Left kidney (tissue), 1 donor: ENCODE measurements at regions not wholly inside any gene's neighbourhood (a gene's known extent, or its start where the extent isn't known, plus 50 kb on each side); places are given as distances from the start of the nearest gene placed in this dataset.
A peak's percentile ranks its signal among the peaks of the same experiment; 100 is the strongest.
"Not testable (repeated sequence)": the region's sequence is repeated elsewhere in the genome, so short reads cannot be mapped to it uniquely, and the experiment has no call there.

Experiments
- DNase-seq: peaks from one replicate; pipeline ENCODE4 v3.0.0-alpha.2; 2013

DNA sequence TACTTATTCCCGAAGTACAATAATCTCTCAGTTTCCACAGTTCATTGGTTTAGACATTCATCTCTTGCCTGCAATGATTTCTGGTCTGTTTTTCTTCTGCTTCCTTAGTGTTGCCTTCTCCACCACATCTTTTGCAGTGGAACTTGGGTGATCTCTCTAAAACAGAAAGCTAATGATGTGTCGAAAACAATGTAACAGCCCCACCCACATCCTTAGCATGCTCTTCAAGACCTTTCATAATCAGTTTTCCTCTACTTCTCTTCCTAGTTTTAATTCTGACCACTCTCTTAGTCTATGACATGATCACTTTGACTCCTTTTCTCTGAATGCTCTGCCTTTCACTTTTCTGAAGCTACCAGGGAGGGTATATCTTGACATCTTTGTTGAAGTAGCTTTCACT, 1007.9 kb upstream of the CITED2 start:
- no peak for DNase-seq

GRCh38 chr6:140380427-140381218, 1006.2 kb upstream of the CITED2 start:
- DNase-seq, result no peak

GRCh38 chr6:140379919-140380318, 1005.5 kb upstream of the CITED2 start:
- DNase-seq, result no peak

- no peak for DNase-seq
Measured at GRCh38 chr6:140376209-140376608, 1001.8 kb upstream of the CITED2 start.

- not testable (repeated sequence) for DNase-seq
Measured at GRCh38 chr6:140373728-140374127, 999.3 kb upstream of the CITED2 start.

DNA sequence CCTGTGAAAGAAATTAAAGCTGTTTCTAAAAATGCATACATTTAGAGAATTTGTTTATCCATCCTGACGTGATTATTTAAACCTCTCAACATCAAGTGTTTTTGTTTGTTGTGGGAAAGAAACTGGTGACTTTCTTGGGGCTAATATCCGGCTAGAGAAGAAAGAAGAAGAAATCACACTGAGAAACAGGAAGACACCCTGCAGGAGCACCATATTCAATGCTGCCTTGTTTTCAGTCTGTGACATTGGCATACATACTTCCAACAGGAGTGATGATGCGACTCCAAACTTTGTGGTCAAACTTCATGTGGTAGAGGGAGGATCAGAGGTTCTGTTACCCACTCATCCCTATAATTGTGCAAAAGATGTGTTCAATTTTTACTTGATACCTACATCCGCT, 997.6 kb upstream of the CITED2 start:
- no peak for DNase-seq

- DNase-seq, result no peak
Measured at GRCh38 chr6:140370976-140371870, 996.8 kb upstream of the CITED2 start.

DNA sequence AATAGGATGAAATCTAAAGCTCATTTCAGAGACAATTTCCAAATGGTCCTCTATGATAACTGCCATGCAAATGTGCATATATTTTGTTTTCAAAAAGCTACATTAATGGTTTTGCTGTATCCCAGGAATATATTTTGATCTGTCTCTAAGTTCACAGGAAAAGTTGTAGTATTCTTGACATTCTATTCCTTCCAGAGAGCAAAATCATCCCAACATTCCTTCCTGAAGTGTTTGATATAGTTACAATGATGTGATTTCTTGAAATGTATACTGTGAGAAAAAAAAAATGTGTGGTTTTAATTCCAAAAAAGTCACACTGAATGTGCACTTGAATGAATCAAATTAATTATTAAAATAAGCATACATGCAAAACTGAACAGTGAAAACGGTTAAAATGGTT, 996.0 kb upstream of the CITED2 start:
- DNase-seq, result no peak

DNA sequence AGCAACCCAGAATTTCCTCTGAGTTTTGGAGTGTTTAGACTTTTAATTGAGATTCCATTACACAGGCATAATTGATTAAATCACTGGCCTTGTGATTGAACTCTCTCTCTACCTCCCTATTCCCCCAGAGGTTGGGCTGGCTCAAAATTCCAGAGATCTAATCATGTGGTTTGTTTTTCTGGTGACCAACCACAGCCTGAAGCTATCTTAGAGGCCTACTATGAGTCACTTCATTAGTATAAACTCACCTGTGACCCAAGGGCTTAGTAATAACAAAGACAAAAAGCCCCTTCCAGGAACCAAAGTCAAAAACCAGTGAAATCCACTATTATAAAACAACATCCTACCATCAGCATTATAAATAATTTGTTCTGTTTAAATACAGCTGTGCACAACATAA, 992.5 kb upstream of the CITED2 start:
- DNase-seq, result no peak

DNA sequence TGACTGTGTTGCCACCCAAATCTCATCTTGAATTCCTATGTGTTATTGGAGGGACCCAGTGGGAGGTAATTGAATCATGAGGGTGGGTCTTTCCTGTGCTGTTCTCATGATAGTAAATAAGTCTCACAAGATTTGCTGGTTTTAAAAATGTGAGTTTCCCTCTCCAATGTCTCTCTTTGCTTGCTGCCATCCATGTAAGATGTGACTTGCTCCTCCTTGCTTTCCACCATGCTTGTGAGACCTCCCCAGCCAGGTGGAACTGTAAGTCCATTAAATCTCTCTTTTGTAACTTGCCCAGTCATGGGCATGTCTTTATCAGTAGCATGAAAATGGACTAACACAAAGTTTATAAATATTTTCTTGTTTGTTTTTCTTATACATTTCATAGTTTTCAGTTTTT, 990.5 kb upstream of the CITED2 start:
- DNase-seq, result no peak

GRCh38 chr6:140360651-140361050, 986.2 kb upstream of the CITED2 start:
- DNase-seq, result peak; percentile 17

DNA sequence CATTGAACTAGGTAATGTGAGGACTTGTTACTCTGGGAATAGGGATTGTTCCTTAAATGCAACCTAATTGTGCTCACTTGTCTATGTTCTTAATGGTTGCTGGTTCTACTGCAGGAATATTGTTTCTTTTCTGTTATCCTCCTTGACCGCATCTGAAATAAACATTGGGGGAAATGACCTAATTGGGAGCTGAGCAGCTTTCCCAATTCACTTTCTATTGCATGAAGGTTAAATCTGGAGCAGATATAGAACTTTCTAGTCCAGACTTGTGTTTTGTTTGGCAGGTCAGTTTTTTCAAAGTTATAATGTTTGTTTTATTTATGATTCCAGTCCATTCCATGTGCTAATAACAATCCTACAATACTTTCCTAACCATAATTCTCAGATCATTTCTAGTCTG, 981.0 kb upstream of the CITED2 start:
- no peak for DNase-seq

- DNase-seq, result no peak
Measured at GRCh38 chr6:140354296-140354695, 979.8 kb upstream of the CITED2 start.

GRCh38 chr6:140353536-140353935, 979.1 kb upstream of the CITED2 start:
- DNase-seq, result no peak

DNA sequence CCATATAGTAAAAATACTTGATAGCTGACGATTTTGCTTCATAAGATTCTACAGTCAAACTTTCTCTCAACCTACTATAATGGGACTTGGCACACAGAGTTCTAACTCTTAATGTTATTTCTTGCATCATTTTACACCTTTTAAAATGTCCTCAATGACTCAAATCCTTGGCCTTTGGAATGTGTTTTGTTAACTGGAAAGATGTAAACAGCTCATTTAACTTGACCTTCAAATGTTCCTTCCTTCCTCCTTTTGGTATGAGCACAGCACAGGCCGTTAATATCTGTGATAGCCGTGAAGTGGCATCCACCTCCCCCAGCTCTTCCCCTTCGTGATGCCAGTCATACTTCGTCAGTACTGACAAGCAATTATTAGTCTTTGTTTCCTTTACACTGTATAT, 972.0 kb upstream of the CITED2 start:
- DNase-seq, result no peak

GRCh38 chr6:140345935-140346334, 971.5 kb upstream of the CITED2 start:
- no peak for DNase-seq

GRCh38 chr6:140344142-140344913, 969.9 kb upstream of the CITED2 start:
- no peak for DNase-seq

GRCh38 chr6:140343128-140343527, 968.7 kb upstream of the CITED2 start:
- no peak for DNase-seq

GRCh38 chr6:140341272-140341671, 966.8 kb upstream of the CITED2 start:
- no peak for DNase-seq

DNA sequence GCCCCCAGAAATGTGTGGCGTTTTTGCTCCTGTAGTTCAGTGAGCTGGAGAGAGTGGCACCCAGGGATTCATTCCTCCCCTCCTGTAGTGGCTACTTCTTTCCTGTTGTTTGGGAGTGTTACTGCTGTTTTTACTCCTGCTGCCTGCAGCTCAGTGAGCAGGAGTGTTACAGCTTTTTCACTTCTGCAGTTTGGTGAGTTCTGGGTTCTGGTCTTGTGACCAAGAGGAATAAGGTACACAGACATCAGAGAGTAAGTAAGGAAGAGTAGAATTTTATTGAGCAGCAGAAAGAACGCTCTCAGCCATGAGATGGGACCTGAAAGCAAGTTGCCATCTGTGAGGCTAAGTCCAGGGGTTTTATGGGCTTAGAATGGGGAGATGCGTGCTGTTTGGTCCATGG, 966.3 kb upstream of the CITED2 start:
- no peak for DNase-seq

GRCh38 chr6:140339084-140339483, 964.6 kb upstream of the CITED2 start:
- DNase-seq, result not testable (repeated sequence)

DNA sequence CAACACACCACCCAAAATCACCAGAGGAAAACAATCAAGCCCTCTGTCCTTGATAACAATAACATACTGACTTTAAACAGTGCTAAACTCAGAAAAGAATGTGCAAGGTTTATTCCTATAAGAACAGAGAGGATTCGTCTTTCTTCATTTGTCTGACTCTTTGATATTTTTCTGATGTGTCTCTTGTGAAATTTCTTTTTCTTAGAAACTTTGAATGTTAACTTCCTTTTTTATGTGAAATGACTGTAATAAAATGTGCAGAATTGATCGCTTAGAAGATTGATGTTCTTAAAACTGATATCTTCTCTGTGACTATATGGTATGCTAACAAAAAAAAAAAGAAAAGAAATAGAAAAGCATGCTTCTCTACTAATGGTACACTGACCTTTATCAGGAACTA, 947.4 kb upstream of the CITED2 start:
- no peak for DNase-seq
